GM23338 (cell line): ENCODE measurements at regions not wholly inside any gene's neighbourhood (a gene's known extent, or its start where the extent isn't known, plus 50 kb on each side); places are given as distances from the start of the nearest gene placed in this dataset.
A peak's percentile ranks its signal among the peaks of the same experiment; 100 is the strongest.

Source experiments
- ATAC-seq: fragments of 200-7000 bp; cut with Tn5 transposase; 3 replicates; pipeline ENCODE4 v1.9.1; 2020
- DNase-seq: peaks from one replicate; pipeline ENCODE4 v3.0.0-alpha.2; 2015; ENCODE audit warnings: low spot score
- H2AFZ ChIP-seq: fragments of 200-600 bp; sonication (generic); 2 replicates; pipeline ENCODE4 v1.8.0; 2016; ENCODE audit warnings: antibody characterized with exemption, mild to moderate bottlenecking, moderate library complexity
- H3F3A ChIP-seq: fragments of 200-600 bp; sonication (generic); replicated peaks from 2 replicates; pipeline ENCODE4 v1.8.0; 2017; ENCODE audit warnings: antibody characterized with exemption, mixed run types, low read depth
- H3K27ac ChIP-seq: fragments of 200-600 bp; sonication (generic); 2 replicates; pipeline ENCODE4 v1.6.1; 2016; ENCODE audit warnings: low read depth
- H3K27me3 ChIP-seq: fragments of 200-600 bp; sonication (generic); 2 replicates; pipeline ENCODE4 v1.8.0; 2016; ENCODE audit warnings: mild to moderate bottlenecking, mixed run types, moderate library complexity; ENCODE audit not compliant: insufficient read depth
- H3K36me3 ChIP-seq: fragments of 200-600 bp; sonication (generic); 2 replicates; pipeline ENCODE4 v1.8.0; 2016; ENCODE audit warnings: mild to moderate bottlenecking; ENCODE audit not compliant: insufficient read depth
- H3K4me1 ChIP-seq: fragments of 200-600 bp; sonication (generic); 2 replicates; pipeline ENCODE4 v1.8.0; 2016; ENCODE audit warnings: mild to moderate bottlenecking, moderate library complexity; ENCODE audit not compliant: insufficient read depth
- H3K4me2 ChIP-seq: fragments of 200-600 bp; sonication (generic); 2 replicates; pipeline ENCODE4 v1.7.1; 2017; ENCODE audit warnings: mixed run types
- H3K4me3 ChIP-seq: fragments of 200-600 bp; sonication (generic); 2 replicates; pipeline ENCODE4 v1.6.1; 2016; ENCODE audit warnings: mixed run types
- H3K79me2 ChIP-seq: fragments of 200-600 bp; sonication (generic); replicated peaks from 2 replicates; pipeline ENCODE4 v1.8.0; 2017; ENCODE audit warnings: mild to moderate bottlenecking; ENCODE audit not compliant: insufficient read depth
- H3K9me2 ChIP-seq: fragments of 200-600 bp; sonication (generic); 2 replicates; pipeline ENCODE4 v1.8.0; 2017; ENCODE audit not compliant: insufficient read depth
- H4K20me1 ChIP-seq: fragments of 200-600 bp; sonication (generic); replicated peaks from 2 replicates; pipeline ENCODE4 v1.8.0; 2017; ENCODE audit warnings: mild to moderate bottlenecking; ENCODE audit not compliant: insufficient read depth
- H3K27ac Mint-ChIP-seq: 2 replicates; pipeline ENCODE4 v1.8.0; 2020; ENCODE audit warnings: inconsistent platforms, mild to moderate bottlenecking, moderate library complexity, mixed read lengths
- H3K27me3 Mint-ChIP-seq: 3 replicates; pipeline ENCODE4 v1.8.0; 2022; ENCODE audit warnings: low read depth, mild to moderate bottlenecking, moderate library complexity, mixed read lengths, inconsistent platforms; ENCODE audit not compliant: insufficient read depth, poor library complexity
- H3K36me3 Mint-ChIP-seq: 3 replicates; pipeline ENCODE4 v1.8.0; 2021; ENCODE audit warnings: low read depth, mild to moderate bottlenecking, inconsistent platforms, moderate library complexity, mixed read lengths
- H3K4me1 Mint-ChIP-seq: 3 replicates; pipeline ENCODE4 v1.8.0; 2020; ENCODE audit warnings: mild to moderate bottlenecking, inconsistent platforms, mixed read lengths
- H3K4me3 Mint-ChIP-seq: 3 replicates; pipeline ENCODE4 v1.8.0; 2021; ENCODE audit warnings: moderate library complexity, mild to moderate bottlenecking, inconsistent platforms, mixed read lengths
- H3K9me3 Mint-ChIP-seq: 3 replicates; pipeline ENCODE4 v1.8.0; 2020; ENCODE audit warnings: moderate library complexity, mild to moderate bottlenecking, inconsistent platforms, mixed read lengths
- CREB1 ChIP-seq: fragments of 250-450 bp; sonication (Bioruptor Pico); IDR thresholded peaks from 2 replicates; pipeline ENCODE4 v1.5.0; 2020; ENCODE audit warnings: low read depth, mild to moderate bottlenecking, moderate library complexity
- CTCF ChIP-seq, 2 experiments: fragments of 200-600 bp in 1 of 2; sonication (generic) in 1 of 2; conservative IDR thresholded peaks; 2 replicates each; pipeline versions ENCODE4 v1.5.1 to v1.6.1; 2016 to 2017; ENCODE audit warnings: antibody characterized with exemption in 2 of 2, low read depth in 2 of 2, mild to moderate bottlenecking in 2 of 2, moderate library complexity in 1 of 2
- EZH2 ChIP-seq: fragments of 200-600 bp; sonication (generic); IDR thresholded peaks from one replicate; pipeline ENCODE4 v1.8.0; 2017; ENCODE audit warnings: antibody characterized with exemption, mild to moderate bottlenecking, low read depth; ENCODE audit not compliant: unreplicated experiment
- EZH2phosphoT487 ChIP-seq: fragments of 200-600 bp; sonication (generic); IDR thresholded peaks from one replicate; pipeline ENCODE4 v1.8.1; 2018; ENCODE audit warnings: antibody characterized with exemption; ENCODE audit not compliant: unreplicated experiment
- JUNB ChIP-seq: IDR thresholded peaks from one replicate; pipeline ENCODE4 v1.6.1; 2016; ENCODE audit warnings: antibody characterized with exemption; ENCODE audit not compliant: unreplicated experiment
- NANOG ChIP-seq: IDR thresholded peaks from 2 replicates; pipeline ENCODE4 v1.6.1; 2016; ENCODE audit warnings: antibody characterized with exemption, borderline replicate concordance
- POLR2AphosphoS5 ChIP-seq: IDR thresholded peaks from 2 replicates; pipeline ENCODE4 v1.6.1; 2016; ENCODE audit warnings: antibody characterized with exemption, low read depth
- STAT1 ChIP-seq: IDR thresholded peaks from one replicate; pipeline ENCODE4 v1.6.1; 2016; ENCODE audit warnings: antibody characterized with exemption; ENCODE audit not compliant: unreplicated experiment
- ZNF114 ChIP-seq: fragments of 250-450 bp; sonication (Bioruptor Pico); IDR thresholded peaks from 2 replicates; pipeline ENCODE4 v1.5.0; 2020; ENCODE audit warnings: mild to moderate bottlenecking, moderate library complexity
- ZNF331 ChIP-seq: fragments of 250-450 bp; sonication (Bioruptor Pico); IDR thresholded peaks from 2 replicates; pipeline ENCODE4 v1.5.0; 2020; ENCODE audit warnings: low read depth, mild to moderate bottlenecking, moderate library complexity
- TF ChIP-seq, protein P1 (sequence below): IDR thresholded peaks from 2 replicates; pipeline ENCODE4 v1.6.1; 2016; ENCODE audit warnings: antibody characterized with exemption
- TF ChIP-seq, protein P2 (sequence below): IDR thresholded peaks from one replicate; pipeline ENCODE4 v1.6.1; 2018; ENCODE audit warnings: antibody characterized with exemption; ENCODE audit not compliant: unreplicated experiment

DNA sequence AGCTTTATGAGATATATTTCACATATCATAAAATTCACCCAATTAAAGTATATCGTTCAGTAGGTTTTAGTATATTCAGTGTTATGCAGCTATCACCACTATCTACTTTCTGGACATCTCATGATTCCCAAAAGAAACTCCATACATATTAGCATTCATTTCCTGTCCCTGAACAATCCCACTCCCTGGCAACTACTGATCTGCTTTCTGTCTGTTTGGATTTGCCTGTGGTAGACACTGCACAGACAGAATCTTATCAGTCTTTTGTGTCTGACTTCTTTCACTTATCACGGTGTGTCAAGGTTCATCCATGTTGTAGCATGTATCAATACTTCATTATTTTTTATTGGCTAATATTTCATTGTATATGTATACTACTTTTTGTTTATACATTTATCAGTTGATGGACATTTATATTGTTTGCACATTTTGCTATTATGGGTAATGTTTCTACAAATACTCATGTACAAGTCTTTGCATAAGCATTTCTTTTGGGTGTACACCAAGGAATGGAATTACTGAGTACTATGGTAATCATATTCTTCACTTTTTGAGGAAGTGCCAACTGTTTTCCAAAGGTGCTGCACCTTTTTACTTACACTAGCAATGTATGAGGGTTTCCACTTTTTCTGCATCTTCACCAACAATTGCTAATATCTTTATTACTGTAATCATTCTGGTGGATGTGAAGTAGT is 373.9 kb downstream of the AASDHPPT start (continued):
- no peak for TF ChIP-seq STAT1

DNA sequence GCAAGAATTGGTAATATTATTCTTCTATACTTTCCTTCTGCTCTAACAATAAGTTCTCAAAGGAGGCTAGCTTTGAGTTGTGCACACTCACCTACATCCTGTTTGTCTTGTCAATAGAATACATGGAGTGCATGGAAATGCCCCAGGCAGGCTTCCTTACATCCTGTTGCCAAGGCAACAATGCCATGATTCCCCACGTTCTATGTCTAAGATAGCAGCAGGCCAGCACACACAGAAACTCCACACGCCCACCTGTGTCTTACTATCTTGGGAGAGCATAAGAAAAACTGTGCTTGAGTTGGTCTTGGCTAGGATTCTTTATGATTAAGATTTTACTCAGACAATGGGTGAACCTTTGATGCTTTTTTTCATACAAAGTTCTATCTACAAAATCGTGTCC is 379.2 kb downstream of the AASDHPPT start:
- DNase-seq: peak; percentile 1
- no peak overlapping the region for H3K4me3 ChIP-seq
- Mint-ChIP-seq H3K36me3 (no peaks in the 10 kb centered on the region), H3K27me3 (no peaks in the 10 kb centered on the region), H3K27ac (peak overlapping the region; percentile 56; the same call in 1 of the 2 replicates), H3K9me3 (no peaks in the 10 kb centered on the region), H3K4me1 (peaks cover 15% of the 10 kb centered on the region; the same call in 2 of the 3 replicates), H3K4me3 (no peak overlapping the region)
- H3K4me2 ChIP-seq: no peak overlapping the region
- H3K9me2 ChIP-seq: no peaks in the 10 kb centered on the region; the same call in 1 of the 2 replicates
- no peaks in the 10 kb centered on the region for H3K27me3 ChIP-seq
- H2AFZ ChIP-seq: no peak overlapping the region
- H3K36me3 ChIP-seq: no peaks in the 10 kb centered on the region
- peaks cover under 1% of the 10 kb centered on the region; the same call in 1 of the 2 replicates for H3K4me1 ChIP-seq
- TF ChIP-seq ZNF331 (CRISPR knock-in tag): no peak
- no peaks in the 10 kb centered on the region for H3F3A ChIP-seq
- H3K79me2 ChIP-seq: no peaks in the 10 kb centered on the region
- H3K27ac ChIP-seq: no peak overlapping the region
- ATAC-seq: no peak
- no peaks in the 10 kb centered on the region for H4K20me1 ChIP-seq

GRCh38 chr11:106457727-106458126 is 380.3 kb downstream of the AASDHPPT start:
- H3K27ac ChIP-seq: no peak overlapping the region
- Mint-ChIP-seq H3K27me3 (no peaks in the 10 kb centered on the region), H3K36me3 (no peaks in the 10 kb centered on the region), H3K4me1 (peaks cover 26% of the 10 kb centered on the region), H3K4me3 (no peak overlapping the region), H3K9me3 (no peaks in the 10 kb centered on the region), H3K27ac (no peak overlapping the region)
- H2AFZ ChIP-seq: no peak overlapping the region
- no peaks in the 10 kb centered on the region for H4K20me1 ChIP-seq
- no peak overlapping the region for H3K4me3 ChIP-seq
- no peak overlapping the region for H3K4me2 ChIP-seq
- no peaks in the 10 kb centered on the region for H3K79me2 ChIP-seq
- no peak for TF ChIP-seq ZNF114 (CRISPR knock-in tag)
- no peak for TF ChIP-seq POLR2AphosphoS5
- no peak for TF ChIP-seq EZH2phosphoT487
- H3K9me2 ChIP-seq: no peaks in the 10 kb centered on the region; the same call in 1 of the 2 replicates
- H3K36me3 ChIP-seq: no peaks in the 10 kb centered on the region
- ATAC-seq: no peak
- H3F3A ChIP-seq: no peaks in the 10 kb centered on the region
- peaks cover 8% of the 10 kb centered on the region for H3K4me1 ChIP-seq
- H3K27me3 ChIP-seq: no peaks in the 10 kb centered on the region
- DNase-seq: no peak

- Histone ChIP-seq H3K4me1 (peaks cover 15% of the 10 kb centered on the region), H4K20me1 (no peaks in the 10 kb centered on the region), H3K79me2 (no peaks in the 10 kb centered on the region), H3K9me2 (no peaks in the 10 kb centered on the region; the same call in 1 of the 2 replicates), H3K4me2 (no peak overlapping the region), H2AFZ (no peak overlapping the region), H3K4me3 (no peak overlapping the region), H3F3A (no peaks in the 10 kb centered on the region), H3K36me3 (no peaks in the 10 kb centered on the region), H3K27me3 (no peaks in the 10 kb centered on the region), H3K27ac (no peak overlapping the region)
- Mint-ChIP-seq H3K4me1 (peaks cover 32% of the 10 kb centered on the region), H3K27ac (no peak overlapping the region), H3K9me3 (no peaks in the 10 kb centered on the region), H3K4me3 (no peak overlapping the region), H3K36me3 (no peaks in the 10 kb centered on the region), H3K27me3 (no peaks in the 10 kb centered on the region)
- DNase-seq (no peak), ATAC-seq (no peak)
- TF ChIP-seq NANOG (no peak), POLR2AphosphoS5 (no peak), EZH2 (no peak), CTCF (conservative IDR thresholded peaks at IDR 0.05; ENCODE audit: low read depth in 2 of 2) (no peak), STAT1 (no peak), JUNB (no peak), ZNF331 (CRISPR knock-in tag) (no peak), CREB1 (CRISPR knock-in tag) (no peak)
- TF ChIP-seq, protein P1, sequence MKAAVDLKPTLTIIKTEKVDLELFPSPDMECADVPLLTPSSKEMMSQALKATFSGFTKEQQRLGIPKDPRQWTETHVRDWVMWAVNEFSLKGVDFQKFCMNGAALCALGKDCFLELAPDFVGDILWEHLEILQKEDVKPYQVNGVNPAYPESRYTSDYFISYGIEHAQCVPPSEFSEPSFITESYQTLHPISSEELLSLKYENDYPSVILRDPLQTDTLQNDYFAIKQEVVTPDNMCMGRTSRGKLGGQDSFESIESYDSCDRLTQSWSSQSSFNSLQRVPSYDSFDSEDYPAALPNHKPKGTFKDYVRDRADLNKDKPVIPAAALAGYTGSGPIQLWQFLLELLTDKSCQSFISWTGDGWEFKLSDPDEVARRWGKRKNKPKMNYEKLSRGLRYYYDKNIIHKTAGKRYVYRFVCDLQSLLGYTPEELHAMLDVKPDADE: no peak
- TF ChIP-seq, protein P2, sequence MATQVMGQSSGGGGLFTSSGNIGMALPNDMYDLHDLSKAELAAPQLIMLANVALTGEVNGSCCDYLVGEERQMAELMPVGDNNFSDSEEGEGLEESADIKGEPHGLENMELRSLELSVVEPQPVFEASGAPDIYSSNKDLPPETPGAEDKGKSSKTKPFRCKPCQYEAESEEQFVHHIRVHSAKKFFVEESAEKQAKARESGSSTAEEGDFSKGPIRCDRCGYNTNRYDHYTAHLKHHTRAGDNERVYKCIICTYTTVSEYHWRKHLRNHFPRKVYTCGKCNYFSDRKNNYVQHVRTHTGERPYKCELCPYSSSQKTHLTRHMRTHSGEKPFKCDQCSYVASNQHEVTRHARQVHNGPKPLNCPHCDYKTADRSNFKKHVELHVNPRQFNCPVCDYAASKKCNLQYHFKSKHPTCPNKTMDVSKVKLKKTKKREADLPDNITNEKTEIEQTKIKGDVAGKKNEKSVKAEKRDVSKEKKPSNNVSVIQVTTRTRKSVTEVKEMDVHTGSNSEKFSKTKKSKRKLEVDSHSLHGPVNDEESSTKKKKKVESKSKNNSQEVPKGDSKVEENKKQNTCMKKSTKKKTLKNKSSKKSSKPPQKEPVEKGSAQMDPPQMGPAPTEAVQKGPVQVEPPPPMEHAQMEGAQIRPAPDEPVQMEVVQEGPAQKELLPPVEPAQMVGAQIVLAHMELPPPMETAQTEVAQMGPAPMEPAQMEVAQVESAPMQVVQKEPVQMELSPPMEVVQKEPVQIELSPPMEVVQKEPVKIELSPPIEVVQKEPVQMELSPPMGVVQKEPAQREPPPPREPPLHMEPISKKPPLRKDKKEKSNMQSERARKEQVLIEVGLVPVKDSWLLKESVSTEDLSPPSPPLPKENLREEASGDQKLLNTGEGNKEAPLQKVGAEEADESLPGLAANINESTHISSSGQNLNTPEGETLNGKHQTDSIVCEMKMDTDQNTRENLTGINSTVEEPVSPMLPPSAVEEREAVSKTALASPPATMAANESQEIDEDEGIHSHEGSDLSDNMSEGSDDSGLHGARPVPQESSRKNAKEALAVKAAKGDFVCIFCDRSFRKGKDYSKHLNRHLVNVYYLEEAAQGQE: no peak
Measured at GRCh38 chr11:106459135-106459534, 381.7 kb downstream of the AASDHPPT start.
